ENCODE measurements at regions not wholly inside any gene's neighbourhood (a gene's known extent, or its start where the extent isn't known, plus 50 kb on each side); places are given as distances from the start of the nearest gene placed in this dataset.
"Not testable (repeated sequence)": the region's sequence is repeated elsewhere in the genome, so short reads cannot be mapped to it uniquely, and the experiment has no call there.

- Histone ChIP-seq H3K27ac (ENCODE audit: low read depth in 1 of 2, low read length in 2 of 2) (no peak overlapping the region), H3K9ac (ENCODE audit: low read depth in 1 of 2, low read length in 2 of 2) (no peak overlapping the region), H3K9me3 (ENCODE audit: control insufficient read depth in 4 of 4, low read length in 3 of 4) (no peaks in the 10 kb centered on the region), H3K36me3 (ENCODE audit: control insufficient read depth in 4 of 4, insufficient read depth in 3 of 4, low read depth in 1 of 4, low read length in 3 of 4) (no peaks in the 10 kb centered on the region), H3K27me3 (ENCODE audit: control insufficient read depth in 4 of 4, insufficient read depth in 4 of 4, low read length in 3 of 4) (no peaks in the 10 kb centered on the region), H3K4me1 (ENCODE audit: control insufficient read depth in 4 of 4, insufficient read depth in 4 of 4, low read length in 3 of 4) (no peaks in the 10 kb centered on the region), H3K4me3 (ENCODE audit: low read depth in 1 of 3, low read length in 3 of 3) (no peak overlapping the region)
- TF ChIP-seq HNF4G (IDR thresholded peaks at IDR 0.05): no peak
- no peak for TF ChIP-seq RAD21 (IDR thresholded peaks at IDR 0.05)
- no peak for TF ChIP-seq EGR1 (IDR thresholded peaks at IDR 0.05; ENCODE audit: low read depth in 2 of 2)
- TF ChIP-seq TAF1 (conservative IDR thresholded peaks at IDR 0.05): no peak
- TF ChIP-seq FOXA2 (IDR thresholded peaks at IDR 0.05): no peak
- no peak for TF ChIP-seq ZBTB33 (IDR thresholded peaks at IDR 0.05)
- TF ChIP-seq HNF4A (conservative IDR thresholded peaks at IDR 0.05): no peak
- TF ChIP-seq RXRA (IDR thresholded peaks at IDR 0.05): no peak
- no peak for TF ChIP-seq CTCF (IDR thresholded peaks at IDR 0.05; ENCODE audit: low read depth, low read length, missing input control)
- no peak for TF ChIP-seq YY1 (IDR thresholded peaks at IDR 0.05)
- TF ChIP-seq JUND (IDR thresholded peaks at IDR 0.05): no peak
- no peak for TF ChIP-seq GABPA (IDR thresholded peaks at IDR 0.05 in 1 of 2, conservative IDR thresholded peaks at IDR 0.05 in 1 of 2)
- TF ChIP-seq SP1 (IDR thresholded peaks at IDR 0.05): no peak
- DNase-seq (ENCODE audit: low spot score): no peak
- WGBS: 87% methylated on average over 7 of the region's 7 CpGs
Observed at GRCh38 chr2:128613351-128613750, 294.7 kb upstream of the HS6ST1 start.

- DNase-seq (ENCODE audit: low spot score): no peak
- 96% methylated on average over 4 of the region's 4 CpGs for WGBS
- TF ChIP-seq FOXA2 (IDR thresholded peaks at IDR 0.05) (no peak), ATF3 (IDR thresholded peaks at IDR 0.05) (no peak), SP1 (IDR thresholded peaks at IDR 0.05) (no peak), RAD21 (IDR thresholded peaks at IDR 0.05) (no peak), YY1 (IDR thresholded peaks at IDR 0.05) (no peak), EGR1 (IDR thresholded peaks at IDR 0.05; ENCODE audit: low read depth in 2 of 2) (no peak), CTCF (IDR thresholded peaks at IDR 0.05; ENCODE audit: low read depth, low read length, missing input control) (no peak), ZBTB33 (IDR thresholded peaks at IDR 0.05) (no peak), JUND (IDR thresholded peaks at IDR 0.05) (no peak), FOXA1 (IDR thresholded peaks at IDR 0.05) (no peak), TAF1 (conservative IDR thresholded peaks at IDR 0.05) (no peak), NR2F2 (IDR thresholded peaks at IDR 0.05) (no peak)
Observed at GRCh38 chr2:128613876-128614275, 295.2 kb upstream of the HS6ST1 start.

GRCh38 chr2:128614907-128615306 is 296.2 kb upstream of the HS6ST1 start:
- WGBS: 82% methylated on average over 6 of the region's 6 CpGs
- not testable (repeated sequence) for H3K4me1 ChIP-seq (ENCODE audit: control insufficient read depth in 4 of 4, insufficient read depth in 4 of 4, low read length in 3 of 4); H3K4me3 ChIP-seq (ENCODE audit: low read depth in 1 of 3, low read length in 3 of 3); H3K27me3 ChIP-seq (ENCODE audit: control insufficient read depth in 4 of 4, insufficient read depth in 4 of 4, low read length in 3 of 4); H3K9ac ChIP-seq (ENCODE audit: low read depth in 1 of 2, low read length in 2 of 2); H3K36me3 ChIP-seq (ENCODE audit: control insufficient read depth in 4 of 4, insufficient read depth in 3 of 4, low read depth in 1 of 4, low read length in 3 of 4); H3K9me3 ChIP-seq (ENCODE audit: control insufficient read depth in 4 of 4, low read length in 3 of 4); DNase-seq (ENCODE audit: low spot score); H3K27ac ChIP-seq (ENCODE audit: low read depth in 1 of 2, low read length in 2 of 2)

More at GRCh38 chr2:128613876-128614275, 295.2 kb upstream of the HS6ST1 start:
- Histone ChIP-seq H3K27ac (ENCODE audit: low read depth in 1 of 2, low read length in 2 of 2) (no peak overlapping the region), H3K9ac (ENCODE audit: low read depth in 1 of 2, low read length in 2 of 2) (no peak overlapping the region), H3K4me1 (ENCODE audit: control insufficient read depth in 4 of 4, insufficient read depth in 4 of 4, low read length in 3 of 4) (no peaks in the 10 kb centered on the region), H3K9me3 (ENCODE audit: control insufficient read depth in 4 of 4, low read length in 3 of 4) (no peaks in the 10 kb centered on the region), H3K4me3 (ENCODE audit: low read depth in 1 of 3, low read length in 3 of 3) (no peak overlapping the region), H3K36me3 (ENCODE audit: control insufficient read depth in 4 of 4, insufficient read depth in 3 of 4, low read depth in 1 of 4, low read length in 3 of 4) (no peaks in the 10 kb centered on the region), H3K27me3 (ENCODE audit: control insufficient read depth in 4 of 4, insufficient read depth in 4 of 4, low read length in 3 of 4) (no peaks in the 10 kb centered on the region)

Data from liver (tissue), 8 donors.